H9 (cell line): ENCODE measurements at regions not wholly inside any gene's neighbourhood (a gene's known extent, or its start where the extent isn't known, plus 50 kb on each side); places are given as distances from the start of the nearest gene placed in this dataset.

ENCODE experiments used
- DNase-seq: peaks from one replicate; pipeline ENCODE4 v3.0.0-alpha.2; 2017
- H2AFZ ChIP-seq: one replicate; pipeline ENCODE4 v1.6.1; 2013; ENCODE audit warnings: mild to moderate bottlenecking, low read length, control low read depth, moderate library complexity
- H2AK5ac ChIP-seq: 2 replicates; pipeline ENCODE4 v1.6.1; 2013; ENCODE audit warnings: low read length, control low read depth, mixed read lengths; ENCODE audit not compliant: insufficient read length
- H2BK120ac ChIP-seq: one replicate; pipeline ENCODE4 v1.6.1; 2013; ENCODE audit warnings: low read depth, mild to moderate bottlenecking, low read length, control low read depth, inconsistent platforms; ENCODE audit not compliant: poor library complexity, severe bottlenecking
- H2BK12ac ChIP-seq: 2 replicates; pipeline ENCODE4 v1.6.1; 2013; ENCODE audit warnings: low read length, control low read depth, mixed read lengths, low read depth; ENCODE audit not compliant: insufficient read length
- H2BK15ac ChIP-seq: 2 replicates; pipeline ENCODE4 v1.6.1; 2013; ENCODE audit warnings: low read depth, low read length, control low read depth
- H2BK20ac ChIP-seq: one replicate; pipeline ENCODE4 v1.6.1; 2013; ENCODE audit warnings: low read depth, mild to moderate bottlenecking, low read length, control low read depth, inconsistent platforms; ENCODE audit not compliant: poor library complexity, severe bottlenecking
- H2BK5ac ChIP-seq: 2 replicates; pipeline ENCODE4 v1.6.1; 2013; ENCODE audit warnings: low read length, control low read depth, mixed read lengths; ENCODE audit not compliant: insufficient read length
- H3K14ac ChIP-seq: 2 replicates; pipeline ENCODE4 v1.6.1; 2013; ENCODE audit warnings: low read length, control low read depth; ENCODE audit not compliant: insufficient read depth
- H3K18ac ChIP-seq: 2 replicates; pipeline ENCODE4 v1.6.1; 2013; ENCODE audit warnings: low read depth, mild to moderate bottlenecking, mixed read lengths, low read length, control low read depth; ENCODE audit not compliant: insufficient read length
- H3K23ac ChIP-seq: 2 replicates; pipeline ENCODE4 v1.6.1; 2013; ENCODE audit warnings: low read length, control low read depth, mixed read lengths, low read depth; ENCODE audit not compliant: insufficient read length
- H3K23me2 ChIP-seq: 2 replicates; pipeline ENCODE4 v1.6.1; 2013; ENCODE audit warnings: low read depth, mild to moderate bottlenecking, mixed read lengths, low read length, control low read depth; ENCODE audit not compliant: insufficient read length, poor library complexity, severe bottlenecking
- H3K27ac ChIP-seq: 2 replicates; pipeline ENCODE4 v1.5.1; 2013; ENCODE audit warnings: low read length, control low read depth, mixed read lengths, low read depth; ENCODE audit not compliant: insufficient read length
- H3K27me3 ChIP-seq: 2 replicates; pipeline ENCODE4 v1.6.1; 2013; ENCODE audit warnings: low read length, control low read depth, inconsistent platforms; ENCODE audit not compliant: insufficient read depth
- H3K4ac ChIP-seq: 2 replicates; pipeline ENCODE4 v1.6.1; 2013; ENCODE audit warnings: low read depth, mild to moderate bottlenecking, control low read depth, inconsistent platforms, low read length, moderate library complexity
- H3K4me1 ChIP-seq: 2 replicates; pipeline ENCODE4 v1.6.1; 2013; ENCODE audit warnings: low read length, control low read depth, inconsistent platforms; ENCODE audit not compliant: insufficient read depth
- H3K4me2 ChIP-seq: 2 replicates; pipeline ENCODE4 v1.6.1; 2013; ENCODE audit warnings: low read length, control low read depth, mixed read lengths; ENCODE audit not compliant: insufficient read length, insufficient read depth
- H3K56ac ChIP-seq: 2 replicates; pipeline ENCODE4 v1.6.1; 2013; ENCODE audit warnings: low read depth, mild to moderate bottlenecking, mixed read lengths, low read length, control low read depth; ENCODE audit not compliant: insufficient read length
- H3K79me1 ChIP-seq: 2 replicates; pipeline ENCODE4 v1.6.1; 2013; ENCODE audit warnings: low read depth, mild to moderate bottlenecking, moderate library complexity, low read length, control low read depth, inconsistent platforms; ENCODE audit not compliant: insufficient read depth, poor library complexity, severe bottlenecking
- H3K79me2 ChIP-seq: 2 replicates; pipeline ENCODE4 v1.6.1; 2013; ENCODE audit warnings: low read length, control low read depth, inconsistent platforms; ENCODE audit not compliant: insufficient read depth
- H3K9ac ChIP-seq: 2 replicates; pipeline ENCODE4 v1.6.1; 2013; ENCODE audit warnings: low read length, control low read depth, mixed read lengths; ENCODE audit not compliant: insufficient read length; ENCODE audit errors: extremely low read depth
- H3K9me3 ChIP-seq: one replicate; pipeline ENCODE4 v1.6.1; 2013; ENCODE audit warnings: low read depth, low read length, inconsistent platforms; ENCODE audit not compliant: control insufficient read depth
- H3T11ph ChIP-seq: one replicate; pipeline ENCODE4 v1.6.1; 2013; ENCODE audit warnings: mild to moderate bottlenecking, low read length, control low read depth, inconsistent platforms
- H4K20me1 ChIP-seq: one replicate; pipeline ENCODE4 v1.6.1; 2013; ENCODE audit not compliant: control insufficient read depth, insufficient read length, insufficient read depth
- H4K5ac ChIP-seq: 2 replicates; pipeline ENCODE4 v1.6.1; 2013; ENCODE audit warnings: low read depth, mild to moderate bottlenecking, mixed read lengths, low read length, control low read depth; ENCODE audit not compliant: insufficient read length
- H4K8ac ChIP-seq: replicated peaks from 2 replicates; pipeline ENCODE4 v1.6.1; 2013; ENCODE audit warnings: low read length, control low read depth, mixed read lengths, low read depth; ENCODE audit not compliant: insufficient read length
- H4K91ac ChIP-seq: 2 replicates; pipeline ENCODE4 v1.6.1; 2013; ENCODE audit warnings: low read depth, mild to moderate bottlenecking, moderate library complexity, mixed read lengths, low read length, control low read depth; ENCODE audit not compliant: insufficient read length
- H3K27ac Mint-ChIP-seq, 3 experiments: 2 replicates in 2 of 3; 3 replicates in 1 of 3; pipeline ENCODE4 v1.8.0; 2020 to 2021; ENCODE audit warnings: mixed read lengths in 3 of 3, mild to moderate bottlenecking in 1 of 3, moderate library complexity in 1 of 3
- H3K27me3 Mint-ChIP-seq: 2 replicates; pipeline ENCODE4 v1.8.0; 2021; ENCODE audit warnings: low read depth, mild to moderate bottlenecking, moderate library complexity, mixed read lengths
- H3K36me3 Mint-ChIP-seq, 3 experiments: 2 replicates in 2 of 3; 3 replicates in 1 of 3; pipeline ENCODE4 v1.8.0; 2020 to 2021; ENCODE audit warnings: low read depth in 3 of 3, mixed read lengths in 3 of 3; ENCODE audit not compliant: insufficient read depth in 1 of 3
- H3K4me1 Mint-ChIP-seq, 2 experiments: 2 replicates each; pipeline ENCODE4 v1.8.0; 2020; ENCODE audit warnings: mixed read lengths in 2 of 2
- H3K4me3 Mint-ChIP-seq, 2 experiments: 2 replicates in 1 of 2; 3 replicates in 1 of 2; pipeline ENCODE4 v1.8.0; 2020 to 2021; ENCODE audit warnings: mild to moderate bottlenecking in 2 of 2, mixed read lengths in 2 of 2, moderate library complexity in 1 of 2
- H3K9me3 Mint-ChIP-seq, 2 experiments: 2 replicates in 1 of 2; 3 replicates in 1 of 2; pipeline ENCODE4 v1.8.0; 2020; ENCODE audit warnings: mild to moderate bottlenecking in 2 of 2, mixed read lengths in 2 of 2, moderate library complexity in 1 of 2
- WGBS: extraction: QIAGEN DNeasy Blood & Tissue Kit; methylation state at CpG from one replicate; pipeline ENCODE4 v1.1.7; 2013; ENCODE audit warnings: missing lambda C conversion rate, low lambda C conversion rate, mixed read lengths; ENCODE audit not compliant: insufficient read length; ENCODE audit errors: extremely low coverage; 5-methylcytosine and 5-hydroxymethylcytosine counted together
- TF ChIP-seq, protein P1 (sequence below): fragments of 200-600 bp; sonication (generic); conservative IDR thresholded peaks from 3 replicates; pipeline ENCODE4 v1.8.0; 2021; ENCODE audit warnings: antibody characterized with exemption, mild to moderate bottlenecking

DNA sequence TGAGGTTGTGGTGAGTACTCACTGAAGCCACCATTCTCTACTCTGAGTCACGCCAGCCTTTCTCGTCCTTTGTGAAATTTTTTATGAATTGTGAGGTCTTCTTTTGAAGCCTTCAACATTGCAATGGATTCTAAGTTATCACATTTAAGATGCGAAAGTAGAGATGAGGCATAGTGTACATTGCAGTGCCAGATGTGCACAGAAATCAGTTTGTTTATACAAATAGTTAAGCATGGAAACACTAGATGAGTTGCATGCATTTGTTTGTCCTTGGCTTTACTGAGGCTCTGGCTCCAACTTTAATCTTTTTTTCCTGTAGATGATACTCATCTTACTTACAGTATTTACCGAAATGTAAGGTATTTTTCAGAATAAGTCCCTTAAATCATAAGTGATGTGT is 453.7 kb upstream of the RIOK2 start:
- no peak overlapping the region for H2BK15ac ChIP-seq
- no peak overlapping the region for H3K9ac ChIP-seq
- H3K23me2 ChIP-seq = no peaks in the 10 kb centered on the region
- no peaks in the 10 kb centered on the region for H3K9me3 ChIP-seq
- no peaks in the 10 kb centered on the region for H3K79me2 ChIP-seq
- H2AFZ ChIP-seq = no peak overlapping the region
- no peaks in the 10 kb centered on the region for H3K4me1 Mint-ChIP-seq
- no peak overlapping the region for H3K14ac ChIP-seq
- no peak overlapping the region for H4K5ac ChIP-seq
- no peak overlapping the region for H3K4ac ChIP-seq
- no peak overlapping the region for H4K8ac ChIP-seq
- H3K27ac Mint-ChIP-seq = no peak overlapping the region
- WGBS = no CpG with 5 or more reads among the region's 4 CpGs
- H3K4me3 Mint-ChIP-seq = no peak overlapping the region
- H2BK5ac ChIP-seq = no peak overlapping the region
- H2AK5ac ChIP-seq = no peak overlapping the region
- no peaks in the 10 kb centered on the region for H3K27me3 ChIP-seq
- H3K18ac ChIP-seq = no peak overlapping the region
- no peak for DNase-seq
- H3K9me3 Mint-ChIP-seq = no peaks in the 10 kb centered on the region
- H3K27me3 Mint-ChIP-seq = no peaks in the 10 kb centered on the region
- TF ChIP-seq, protein P1, sequence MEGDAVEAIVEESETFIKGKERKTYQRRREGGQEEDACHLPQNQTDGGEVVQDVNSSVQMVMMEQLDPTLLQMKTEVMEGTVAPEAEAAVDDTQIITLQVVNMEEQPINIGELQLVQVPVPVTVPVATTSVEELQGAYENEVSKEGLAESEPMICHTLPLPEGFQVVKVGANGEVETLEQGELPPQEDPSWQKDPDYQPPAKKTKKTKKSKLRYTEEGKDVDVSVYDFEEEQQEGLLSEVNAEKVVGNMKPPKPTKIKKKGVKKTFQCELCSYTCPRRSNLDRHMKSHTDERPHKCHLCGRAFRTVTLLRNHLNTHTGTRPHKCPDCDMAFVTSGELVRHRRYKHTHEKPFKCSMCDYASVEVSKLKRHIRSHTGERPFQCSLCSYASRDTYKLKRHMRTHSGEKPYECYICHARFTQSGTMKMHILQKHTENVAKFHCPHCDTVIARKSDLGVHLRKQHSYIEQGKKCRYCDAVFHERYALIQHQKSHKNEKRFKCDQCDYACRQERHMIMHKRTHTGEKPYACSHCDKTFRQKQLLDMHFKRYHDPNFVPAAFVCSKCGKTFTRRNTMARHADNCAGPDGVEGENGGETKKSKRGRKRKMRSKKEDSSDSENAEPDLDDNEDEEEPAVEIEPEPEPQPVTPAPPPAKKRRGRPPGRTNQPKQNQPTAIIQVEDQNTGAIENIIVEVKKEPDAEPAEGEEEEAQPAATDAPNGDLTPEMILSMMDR = no peak
- H3K56ac ChIP-seq = no peak overlapping the region
- H4K20me1 ChIP-seq = no peaks in the 10 kb centered on the region
- H3K4me1 ChIP-seq = no peaks in the 10 kb centered on the region
- no peaks in the 10 kb centered on the region for H3K36me3 Mint-ChIP-seq
- no peak overlapping the region for H3K27ac ChIP-seq
- H3K23ac ChIP-seq = no peak overlapping the region
- no peak overlapping the region for H3K4me2 ChIP-seq
- H4K91ac ChIP-seq = no peak overlapping the region
- no peak overlapping the region for H3T11ph ChIP-seq
- no peak overlapping the region for H2BK20ac ChIP-seq
- no peak overlapping the region for H2BK120ac ChIP-seq
- H2BK12ac ChIP-seq = no peak overlapping the region
- no peaks in the 10 kb centered on the region for H3K79me1 ChIP-seq
